IPS DF 6.9 (cell line): ENCODE measurements at regions not wholly inside any gene's neighbourhood (a gene's known extent, or its start where the extent isn't known, plus 50 kb on each side); places are given as distances from the start of the nearest gene placed in this dataset.

ENCODE experiments used
- DNase-seq: peaks from one replicate; pipeline ENCODE4 v3.0.0-alpha.2; 2013; ENCODE audit warnings: low read depth, low spot score
- H3K27ac ChIP-seq: one replicate; pipeline ENCODE4 v1.5.1; 2013; ENCODE audit warnings: low read length, control low read depth
- H3K27me3 ChIP-seq: 2 replicates; pipeline ENCODE4 v1.6.1; 2013; ENCODE audit warnings: mild to moderate bottlenecking, low read length; ENCODE audit not compliant: control insufficient read depth, insufficient read depth
- H3K36me3 ChIP-seq: 2 replicates; pipeline ENCODE4 v1.6.1; 2013; ENCODE audit warnings: low read length; ENCODE audit not compliant: control insufficient read depth, insufficient read depth
- H3K4me1 ChIP-seq: 2 replicates; pipeline ENCODE4 v1.6.1; 2013; ENCODE audit warnings: low read length; ENCODE audit not compliant: control insufficient read depth, insufficient read depth
- H3K4me3 ChIP-seq: 2 replicates; pipeline ENCODE4 v1.5.1; 2013; ENCODE audit warnings: mild to moderate bottlenecking, low read length
- H3K9me3 ChIP-seq: 2 replicates; pipeline ENCODE4 v1.6.1; 2013; ENCODE audit warnings: low read length, inconsistent platforms; ENCODE audit not compliant: control insufficient read depth, insufficient read depth
- WGBS: extraction: QIAGEN DNeasy Blood & Tissue Kit; methylation state at CpG from one replicate; pipeline ENCODE4 v1.1.7; 2013; ENCODE audit warnings: mixed read lengths, missing lambda C conversion rate; ENCODE audit not compliant: insufficient read length, insufficient coverage; 5-methylcytosine and 5-hydroxymethylcytosine counted together

GRCh38 chr5:2165615-2166305 is 283.0 kb upstream of the IRX4 start:
- no CpG with 5 or more reads among the region's 11 CpGs for WGBS
- no peaks in the 10 kb centered on the region for H3K27me3 ChIP-seq

GRCh38 chr5:2165203-2165602 is 282.5 kb upstream of the IRX4 start:
- Histone ChIP-seq H3K4me3 (no peak overlapping the region), H3K9me3 (no peaks in the 10 kb centered on the region), H3K27ac (no peak overlapping the region), H3K36me3 (no peaks in the 10 kb centered on the region), H3K4me1 (peaks cover 9% of the 10 kb centered on the region), H3K27me3 (no peaks in the 10 kb centered on the region)
- no peak for DNase-seq
- no CpG with 5 or more reads among the region's 15 CpGs for WGBS

More at GRCh38 chr5:2165615-2166305, 283.0 kb upstream of the IRX4 start:
- DNase-seq: no peak
- no peak overlapping the region for H3K4me3 ChIP-seq
- H3K27ac ChIP-seq: no peak overlapping the region
- H3K36me3 ChIP-seq: no peaks in the 10 kb centered on the region
- H3K4me1 ChIP-seq: peaks cover 10% of the 10 kb centered on the region
- no peaks in the 10 kb centered on the region for H3K9me3 ChIP-seq

GRCh38 chr5:2164586-2164985 is 281.9 kb upstream of the IRX4 start:
- Histone ChIP-seq H3K4me3 (no peak overlapping the region), H3K4me1 (peaks cover 9% of the 10 kb centered on the region), H3K36me3 (no peaks in the 10 kb centered on the region), H3K27me3 (no peaks in the 10 kb centered on the region), H3K27ac (no peak overlapping the region), H3K9me3 (no peaks in the 10 kb centered on the region)
- DNase-seq: no peak
- WGBS: no CpG with 5 or more reads among the region's 13 CpGs

- DNase-seq: no peak
Measured at GRCh38 chr5:2163940-2164490, 281.3 kb upstream of the IRX4 start.

GRCh38 chr5:2163060-2163856 is 280.5 kb upstream of the IRX4 start:
- Histone ChIP-seq H3K27ac (no peak overlapping the region), H3K27me3 (no peaks in the 10 kb centered on the region), H3K4me1 (peaks cover 9% of the 10 kb centered on the region), H3K36me3 (no peaks in the 10 kb centered on the region), H3K4me3 (no peak overlapping the region), H3K9me3 (no peaks in the 10 kb centered on the region)
- WGBS: no CpG with 5 or more reads among the region's 20 CpGs
- DNase-seq: no peak

More at GRCh38 chr5:2163940-2164490, 281.3 kb upstream of the IRX4 start:
- WGBS: no CpG with 5 or more reads among the region's 16 CpGs
- Histone ChIP-seq H3K4me3 (no peak overlapping the region), H3K36me3 (no peaks in the 10 kb centered on the region), H3K4me1 (peaks cover 9% of the 10 kb centered on the region), H3K27ac (no peak overlapping the region), H3K9me3 (no peaks in the 10 kb centered on the region), H3K27me3 (no peaks in the 10 kb centered on the region)

GRCh38 chr5:2160811-2161210 is 278.1 kb upstream of the IRX4 start:
- no peaks in the 10 kb centered on the region for H3K36me3 ChIP-seq
- no peak overlapping the region for H3K27ac ChIP-seq
- no peak for DNase-seq
- H3K27me3 ChIP-seq: no peaks in the 10 kb centered on the region
- H3K9me3 ChIP-seq: no peaks in the 10 kb centered on the region
- no peak overlapping the region for H3K4me3 ChIP-seq
- H3K4me1 ChIP-seq: peaks cover 9% of the 10 kb centered on the region
- no CpG with 5 or more reads among the region's 2 CpGs for WGBS

GRCh38 chr5:2158767-2159166 is 276.0 kb upstream of the IRX4 start:
- Histone ChIP-seq H3K27me3 (no peaks in the 10 kb centered on the region), H3K27ac (no peak overlapping the region), H3K9me3 (no peaks in the 10 kb centered on the region), H3K36me3 (no peaks in the 10 kb centered on the region), H3K4me1 (no peaks in the 10 kb centered on the region), H3K4me3 (no peak overlapping the region)
- no CpG with 5 or more reads among the region's 9 CpGs for WGBS
- DNase-seq: no peak

- no peaks in the 10 kb centered on the region for H3K4me1 ChIP-seq
- no peak for DNase-seq
- H3K9me3 ChIP-seq: no peaks in the 10 kb centered on the region
- no CpG with 5 or more reads among the region's 5 CpGs for WGBS
- no peak overlapping the region for H3K4me3 ChIP-seq
- H3K36me3 ChIP-seq: no peaks in the 10 kb centered on the region
- H3K27me3 ChIP-seq: no peaks in the 10 kb centered on the region
- H3K27ac ChIP-seq: no peak overlapping the region
Measured at GRCh38 chr5:2158109-2158508, 275.4 kb upstream of the IRX4 start.

GRCh38 chr5:2157372-2157771 is 274.6 kb upstream of the IRX4 start:
- no peaks in the 10 kb centered on the region for H3K4me1 ChIP-seq
- no peak overlapping the region for H3K27ac ChIP-seq
- H3K36me3 ChIP-seq: no peaks in the 10 kb centered on the region
- no peaks in the 10 kb centered on the region for H3K27me3 ChIP-seq
- DNase-seq: no peak
- H3K9me3 ChIP-seq: no peaks in the 10 kb centered on the region
- H3K4me3 ChIP-seq: no peak overlapping the region
- no CpG with 5 or more reads among the region's 9 CpGs for WGBS

- no peak for DNase-seq
Measured at GRCh38 chr5:2156358-2157059, 273.8 kb upstream of the IRX4 start.

More at GRCh38 chr5:2156358-2157059, 273.8 kb upstream of the IRX4 start:
- no peak overlapping the region for H3K27ac ChIP-seq
- no peak overlapping the region for H3K4me3 ChIP-seq
- H3K27me3 ChIP-seq: no peaks in the 10 kb centered on the region
- H3K36me3 ChIP-seq: no peaks in the 10 kb centered on the region
- no peaks in the 10 kb centered on the region for H3K9me3 ChIP-seq
- H3K4me1 ChIP-seq: no peaks in the 10 kb centered on the region
- WGBS: no CpG with 5 or more reads among the region's 14 CpGs
